HepG2 (cell line): ENCODE measurements at regions not wholly inside any gene's neighbourhood (a gene's known extent, or its start where the extent isn't known, plus 50 kb on each side); places are given as distances from the start of the nearest gene placed in this dataset.

Experiments used
- ELF1 ChIP-seq: sonication (generic); formaldehyde crosslinking; IDR thresholded peaks from 2 replicates; pipeline ENCODE4 v1.4.0; 2020; ENCODE audit warnings: missing genetic modification reagents
- FOSL1 ChIP-seq: sonication (generic); formaldehyde crosslinking; IDR thresholded peaks from 2 replicates; pipeline ENCODE4 v1.9.0; 2021; ENCODE audit warnings: missing genetic modification reagents, borderline replicate concordance
- IRF2 ChIP-seq: IDR thresholded peaks from 2 replicates; pipeline ENCODE4 v1.6.1; 2018; ENCODE audit warnings: missing genetic modification reagents, missing compliant biosample characterization
- MAX ChIP-seq: IDR thresholded peaks from 2 replicates; pipeline ENCODE4 v1.6.1; 2012; ENCODE audit warnings: inconsistent platforms
- MYC ChIP-seq: sonication (generic); formaldehyde crosslinking; IDR thresholded peaks from 2 replicates; pipeline ENCODE4 v1.9.0; 2021; ENCODE audit warnings: missing genetic modification reagents, borderline replicate concordance
- NFIC ChIP-seq: IDR thresholded peaks from 2 replicates; pipeline ENCODE4 v1.6.1; 2012; ENCODE audit warnings: mild to moderate bottlenecking, low read length, inconsistent platforms
- REPIN1 ChIP-seq: sonication (generic); formaldehyde crosslinking; IDR thresholded peaks from 2 replicates; pipeline ENCODE4 v1.8.0; 2022; ENCODE audit warnings: missing genetic modification reagents, low read depth, mild to moderate bottlenecking, borderline replicate concordance
- ZNF274 ChIP-seq: sonication (generic); formaldehyde crosslinking; IDR thresholded peaks from 2 replicates; pipeline ENCODE4 v1.5.1; 2020; ENCODE audit warnings: mild to moderate bottlenecking, missing genetic modification reagents
- ZNF333 ChIP-seq: sonication (generic); formaldehyde crosslinking; IDR thresholded peaks from 2 replicates; pipeline ENCODE4 v1.4.0; 2020; ENCODE audit warnings: mild to moderate bottlenecking, missing genetic modification reagents, borderline replicate concordance
- TF ChIP-seq, protein P1 (sequence below): sonication (generic); formaldehyde crosslinking; IDR thresholded peaks from 2 replicates; pipeline ENCODE4 v1.4.0; 2020; ENCODE audit warnings: missing genetic modification reagents
- TF ChIP-seq, protein P2 (sequence below): sonication (generic); formaldehyde crosslinking; IDR thresholded peaks from 2 replicates; pipeline ENCODE4 v1.5.0; 2020; ENCODE audit warnings: mild to moderate bottlenecking, missing genetic modification reagents, moderate library complexity

DNA sequence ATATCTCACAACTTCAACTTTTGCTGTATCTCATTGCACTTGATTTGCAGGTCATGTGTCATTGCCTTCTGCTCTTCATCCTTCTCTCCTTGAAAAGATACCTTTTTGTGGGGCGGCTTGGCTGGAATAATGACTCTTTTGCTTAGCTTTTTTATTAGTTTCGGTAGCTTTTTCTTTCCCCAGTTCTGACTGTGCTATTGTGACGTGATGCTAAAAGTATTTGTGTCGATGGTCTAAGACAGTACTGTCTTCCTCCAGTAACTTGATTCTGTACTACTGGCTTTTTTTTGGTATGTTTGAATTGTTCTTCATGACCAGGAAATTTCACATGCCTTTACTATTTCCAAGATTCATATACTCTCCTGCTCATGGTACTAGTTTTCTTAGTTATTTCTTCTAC, 63.1 kb downstream of the SLITRK1 start:
- TF ChIP-seq ZNF274 (CRISPR knock-in tag) (no peak), ZNF333 (no peak), MYC (CRISPR knock-in tag) (no peak), REPIN1 (no peak), MAX (no peak), IRF2 (no peak), NFIC (no peak), FOSL1 (CRISPR knock-in tag) (no peak), ELF1 (CRISPR knock-in tag) (no peak)
- TF ChIP-seq, protein P1, sequence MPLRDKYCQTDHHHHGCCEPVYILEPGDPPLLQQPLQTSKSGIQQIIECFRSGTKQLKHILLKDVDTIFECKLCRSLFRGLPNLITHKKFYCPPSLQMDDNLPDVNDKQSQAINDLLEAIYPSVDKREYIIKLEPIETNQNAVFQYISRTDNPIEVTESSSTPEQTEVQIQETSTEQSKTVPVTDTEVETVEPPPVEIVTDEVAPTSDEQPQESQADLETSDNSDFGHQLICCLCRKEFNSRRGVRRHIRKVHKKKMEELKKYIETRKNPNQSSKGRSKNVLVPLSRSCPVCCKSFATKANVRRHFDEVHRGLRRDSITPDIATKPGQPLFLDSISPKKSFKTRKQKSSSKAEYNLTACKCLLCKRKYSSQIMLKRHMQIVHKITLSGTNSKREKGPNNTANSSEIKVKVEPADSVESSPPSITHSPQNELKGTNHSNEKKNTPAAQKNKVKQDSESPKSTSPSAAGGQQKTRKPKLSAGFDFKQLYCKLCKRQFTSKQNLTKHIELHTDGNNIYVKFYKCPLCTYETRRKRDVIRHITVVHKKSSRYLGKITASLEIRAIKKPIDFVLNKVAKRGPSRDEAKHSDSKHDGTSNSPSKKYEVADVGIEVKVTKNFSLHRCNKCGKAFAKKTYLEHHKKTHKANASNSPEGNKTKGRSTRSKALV: no peak
- TF ChIP-seq, protein P2, sequence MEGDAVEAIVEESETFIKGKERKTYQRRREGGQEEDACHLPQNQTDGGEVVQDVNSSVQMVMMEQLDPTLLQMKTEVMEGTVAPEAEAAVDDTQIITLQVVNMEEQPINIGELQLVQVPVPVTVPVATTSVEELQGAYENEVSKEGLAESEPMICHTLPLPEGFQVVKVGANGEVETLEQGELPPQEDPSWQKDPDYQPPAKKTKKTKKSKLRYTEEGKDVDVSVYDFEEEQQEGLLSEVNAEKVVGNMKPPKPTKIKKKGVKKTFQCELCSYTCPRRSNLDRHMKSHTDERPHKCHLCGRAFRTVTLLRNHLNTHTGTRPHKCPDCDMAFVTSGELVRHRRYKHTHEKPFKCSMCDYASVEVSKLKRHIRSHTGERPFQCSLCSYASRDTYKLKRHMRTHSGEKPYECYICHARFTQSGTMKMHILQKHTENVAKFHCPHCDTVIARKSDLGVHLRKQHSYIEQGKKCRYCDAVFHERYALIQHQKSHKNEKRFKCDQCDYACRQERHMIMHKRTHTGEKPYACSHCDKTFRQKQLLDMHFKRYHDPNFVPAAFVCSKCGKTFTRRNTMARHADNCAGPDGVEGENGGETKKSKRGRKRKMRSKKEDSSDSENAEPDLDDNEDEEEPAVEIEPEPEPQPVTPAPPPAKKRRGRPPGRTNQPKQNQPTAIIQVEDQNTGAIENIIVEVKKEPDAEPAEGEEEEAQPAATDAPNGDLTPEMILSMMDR: no peak
